ENCODE measurements at regions not wholly inside any gene's neighbourhood (a gene's known extent, or its start where the extent isn't known, plus 50 kb on each side); places are given as distances from the start of the nearest gene placed in this dataset.

- no peak for DNase-seq (ENCODE audit: low spot score)
- WGBS = 97% methylated on average over 1 of the region's 1 CpG
- Histone ChIP-seq H3K4me1 (ENCODE audit: control insufficient read depth in 4 of 4, insufficient read depth in 4 of 4, low read length in 3 of 4) (no peaks in the 10 kb centered on the region), H3K9ac (ENCODE audit: low read depth in 1 of 2, low read length in 2 of 2) (no peak overlapping the region), H3K27ac (ENCODE audit: low read depth in 1 of 2, low read length in 2 of 2) (no peak overlapping the region), H3K36me3 (ENCODE audit: control insufficient read depth in 4 of 4, insufficient read depth in 3 of 4, low read depth in 1 of 4, low read length in 3 of 4) (no peaks in the 10 kb centered on the region), H3K9me3 (ENCODE audit: control insufficient read depth in 4 of 4, low read length in 3 of 4) (no peaks in the 10 kb centered on the region), H3K4me3 (ENCODE audit: low read depth in 1 of 3, low read length in 3 of 3) (no peak overlapping the region), H3K27me3 (ENCODE audit: control insufficient read depth in 4 of 4, insufficient read depth in 4 of 4, low read length in 3 of 4) (peaks cover 0 to 3% (median 0%) of the 10 kb centered on the region in 4 donors)
- TF ChIP-seq, protein P1, sequence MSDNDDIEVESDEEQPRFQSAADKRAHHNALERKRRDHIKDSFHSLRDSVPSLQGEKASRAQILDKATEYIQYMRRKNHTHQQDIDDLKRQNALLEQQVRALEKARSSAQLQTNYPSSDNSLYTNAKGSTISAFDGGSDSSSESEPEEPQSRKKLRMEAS (IDR thresholded peaks at IDR 0.05) = no peak
- TF ChIP-seq SP1 (IDR thresholded peaks at IDR 0.05) = no peak
Measured at GRCh38 chr7:31411416-31411815, 70.9 kb upstream of the NEUROD6 start.

GRCh38 chr7:31413766-31414165, 73.2 kb upstream of the NEUROD6 start:
- H3K9ac ChIP-seq (ENCODE audit: low read depth in 1 of 2, low read length in 2 of 2) = no peak overlapping the region
- H3K4me1 ChIP-seq (ENCODE audit: control insufficient read depth in 4 of 4, insufficient read depth in 4 of 4, low read length in 3 of 4) = no peaks in the 10 kb centered on the region
- no peak for TF ChIP-seq FOXA1 (IDR thresholded peaks at IDR 0.05)
- TF ChIP-seq, protein P2, sequence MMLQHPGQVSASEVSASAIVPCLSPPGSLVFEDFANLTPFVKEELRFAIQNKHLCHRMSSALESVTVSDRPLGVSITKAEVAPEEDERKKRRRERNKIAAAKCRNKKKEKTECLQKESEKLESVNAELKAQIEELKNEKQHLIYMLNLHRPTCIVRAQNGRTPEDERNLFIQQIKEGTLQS (IDR thresholded peaks at IDR 0.05) = no peak
- TF ChIP-seq HNF4G (IDR thresholded peaks at IDR 0.05) = no peak
- TF ChIP-seq YY1 (IDR thresholded peaks at IDR 0.05) = no peak
- TF ChIP-seq, protein P3, sequence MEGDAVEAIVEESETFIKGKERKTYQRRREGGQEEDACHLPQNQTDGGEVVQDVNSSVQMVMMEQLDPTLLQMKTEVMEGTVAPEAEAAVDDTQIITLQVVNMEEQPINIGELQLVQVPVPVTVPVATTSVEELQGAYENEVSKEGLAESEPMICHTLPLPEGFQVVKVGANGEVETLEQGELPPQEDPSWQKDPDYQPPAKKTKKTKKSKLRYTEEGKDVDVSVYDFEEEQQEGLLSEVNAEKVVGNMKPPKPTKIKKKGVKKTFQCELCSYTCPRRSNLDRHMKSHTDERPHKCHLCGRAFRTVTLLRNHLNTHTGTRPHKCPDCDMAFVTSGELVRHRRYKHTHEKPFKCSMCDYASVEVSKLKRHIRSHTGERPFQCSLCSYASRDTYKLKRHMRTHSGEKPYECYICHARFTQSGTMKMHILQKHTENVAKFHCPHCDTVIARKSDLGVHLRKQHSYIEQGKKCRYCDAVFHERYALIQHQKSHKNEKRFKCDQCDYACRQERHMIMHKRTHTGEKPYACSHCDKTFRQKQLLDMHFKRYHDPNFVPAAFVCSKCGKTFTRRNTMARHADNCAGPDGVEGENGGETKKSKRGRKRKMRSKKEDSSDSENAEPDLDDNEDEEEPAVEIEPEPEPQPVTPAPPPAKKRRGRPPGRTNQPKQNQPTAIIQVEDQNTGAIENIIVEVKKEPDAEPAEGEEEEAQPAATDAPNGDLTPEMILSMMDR (IDR thresholded peaks at IDR 0.05; ENCODE audit: low read depth, low read length, missing input control) = no peak
- no peak for TF ChIP-seq JUND (IDR thresholded peaks at IDR 0.05)
- no peak for TF ChIP-seq GABPA (IDR thresholded peaks at IDR 0.05 in 1 of 2, conservative IDR thresholded peaks at IDR 0.05 in 1 of 2)
- TF ChIP-seq, protein P1 (IDR thresholded peaks at IDR 0.05) = no peak
- no peak for TF ChIP-seq FOXA2 (IDR thresholded peaks at IDR 0.05)
- no peak for TF ChIP-seq SP1 (IDR thresholded peaks at IDR 0.05)
- no peak for TF ChIP-seq RAD21 (IDR thresholded peaks at IDR 0.05)
- no peak for TF ChIP-seq ZBTB33 (IDR thresholded peaks at IDR 0.05)
- TF ChIP-seq RXRA (IDR thresholded peaks at IDR 0.05) = no peak
- TF ChIP-seq NR2F2 (IDR thresholded peaks at IDR 0.05) = no peak
- TF ChIP-seq TAF1 (conservative IDR thresholded peaks at IDR 0.05) = no peak
- no peak for TF ChIP-seq REST (IDR thresholded peaks at IDR 0.05)
- no peak for TF ChIP-seq EGR1 (IDR thresholded peaks at IDR 0.05; ENCODE audit: low read depth in 2 of 2)
- TF ChIP-seq HNF4A (conservative IDR thresholded peaks at IDR 0.05) = no peak
- no peak overlapping the region for H3K27ac ChIP-seq (ENCODE audit: low read depth in 1 of 2, low read length in 2 of 2)
- H3K4me3 ChIP-seq (ENCODE audit: low read depth in 1 of 3, low read length in 3 of 3) = no peak overlapping the region
- H3K27me3 ChIP-seq (ENCODE audit: control insufficient read depth in 4 of 4, insufficient read depth in 4 of 4, low read length in 3 of 4) = no peaks in the 10 kb centered on the region
- WGBS = 67% methylated on average over 1 of the region's 1 CpG
- H3K36me3 ChIP-seq (ENCODE audit: control insufficient read depth in 4 of 4, insufficient read depth in 3 of 4, low read depth in 1 of 4, low read length in 3 of 4) = no peaks in the 10 kb centered on the region
- no peaks in the 10 kb centered on the region for H3K9me3 ChIP-seq (ENCODE audit: control insufficient read depth in 4 of 4, low read length in 3 of 4)
- no peak for DNase-seq (ENCODE audit: low spot score)

Data from liver (tissue), 8 donors.